Cardiac fibroblast (primary cell): ENCODE measurements at regions not wholly inside any gene's neighbourhood (a gene's known extent, or its start where the extent isn't known, plus 50 kb on each side); places are given as distances from the start of the nearest gene placed in this dataset.

Source experiments
- DNase-seq, 2 donors: peaks; one replicate each; pipeline versions ENCODE4 v3.0.0 to v3.0.0-alpha.2; 2010; ENCODE audit warnings: low read depth in 2 of 2
- H3K4me3 ChIP-seq, 2 donors: replicated peaks in 1 of 2; 1 replicate in 1 of 2; 2 replicates in 1 of 2; pipeline ENCODE4 v1.5.1; 2011; ENCODE audit warnings: low read depth in 2 of 2, low read length in 2 of 2, mild to moderate bottlenecking in 2 of 2, moderate library complexity in 1 of 2
- CTCF ChIP-seq: IDR thresholded peaks from one replicate; pipeline ENCODE4 v1.5.1; 2011; ENCODE audit warnings: low read depth, mild to moderate bottlenecking, low read length, inconsistent platforms

GRCh38 chr22:47232197-47232596, 469.7 kb downstream of the TBC1D22A start:
- no peak overlapping the region for H3K4me3 ChIP-seq
- TF ChIP-seq CTCF, result no peak

GRCh38 chr22:47231759-47232158, 469.3 kb downstream of the TBC1D22A start:
- DNase-seq, result no peak
- TF ChIP-seq CTCF, result no peak
- H3K4me3 ChIP-seq, result no peak overlapping the region

More at GRCh38 chr22:47232197-47232596, 469.7 kb downstream of the TBC1D22A start:
- DNase-seq, result no peak

- no peak overlapping the region for H3K4me3 ChIP-seq
Measured at GRCh38 chr22:47230741-47231140, 468.3 kb downstream of the TBC1D22A start.

GRCh38 chr22:47230251-47230650, 467.8 kb downstream of the TBC1D22A start:
- no peak overlapping the region for H3K4me3 ChIP-seq
- no peak for TF ChIP-seq CTCF
- peak in 1 of 2 donors; percentile 3 for DNase-seq

More at GRCh38 chr22:47230741-47231140, 468.3 kb downstream of the TBC1D22A start:
- DNase-seq, result no peak
- TF ChIP-seq CTCF, result no peak

- no peak for DNase-seq
- no peak overlapping the region for H3K4me3 ChIP-seq
- no peak for TF ChIP-seq CTCF
Measured at GRCh38 chr22:47228767-47229166, 466.3 kb downstream of the TBC1D22A start.

GRCh38 chr22:47225931-47226633, 463.6 kb downstream of the TBC1D22A start:
- no peak for TF ChIP-seq CTCF

More at GRCh38 chr22:47225931-47226633, 463.6 kb downstream of the TBC1D22A start:
- DNase-seq, result no peak
- no peak overlapping the region for H3K4me3 ChIP-seq
